ENCODE measurements at regions not wholly inside any gene's neighbourhood (a gene's known extent, or its start where the extent isn't known, plus 50 kb on each side); places are given as distances from the start of the nearest gene placed in this dataset.

DNA sequence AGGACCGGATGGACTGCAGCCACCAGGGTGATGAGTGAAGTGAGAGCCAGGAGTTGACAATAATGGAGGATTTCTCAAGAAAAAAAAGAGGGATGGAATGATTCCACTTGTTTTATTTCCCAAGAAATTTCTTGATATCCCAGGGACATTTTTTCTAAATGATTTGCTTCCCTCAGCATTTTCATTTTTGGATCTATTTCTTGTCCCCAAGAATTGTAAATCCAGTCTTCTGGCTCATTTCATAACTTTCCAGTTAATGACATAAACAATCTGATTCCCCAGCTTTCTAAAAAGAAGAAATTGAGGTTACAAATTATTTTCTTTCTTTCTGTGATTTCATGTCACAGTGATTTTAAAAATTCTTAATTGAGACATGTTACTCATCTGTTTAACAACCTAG is 446.5 kb downstream of the PRR16 start:
- TF ChIP-seq ZNF223 (tag by site-specific recombination; IDR thresholded peaks at IDR 0.05) (no peak), ZNF555 (tag by site-specific recombination; conservative IDR thresholded peaks at IDR 0.05) (no peak), ZNF792 (tag by site-specific recombination; IDR thresholded peaks at IDR 0.05) (no peak), CTCF (tag by site-specific recombination; IDR thresholded peaks at IDR 0.05) (no peak), ZNF184 (tag by site-specific recombination; IDR thresholded peaks at IDR 0.05) (no peak), ZNF138 (tag by site-specific recombination; IDR thresholded peaks at IDR 0.05; ENCODE audit: borderline replicate concordance) (no peak), ZBTB11 (tag by site-specific recombination; conservative IDR thresholded peaks at IDR 0.05; ENCODE audit: low read depth) (no peak), KLF8 (tag by site-specific recombination; IDR thresholded peaks at IDR 0.05) (no peak), INSM2 (tag by site-specific recombination; IDR thresholded peaks at IDR 0.05) (no peak)
